ENCODE measurements at regions not wholly inside any gene's neighbourhood (a gene's known extent, or its start where the extent isn't known, plus 50 kb on each side); places are given as distances from the start of the nearest gene placed in this dataset.

DNA sequence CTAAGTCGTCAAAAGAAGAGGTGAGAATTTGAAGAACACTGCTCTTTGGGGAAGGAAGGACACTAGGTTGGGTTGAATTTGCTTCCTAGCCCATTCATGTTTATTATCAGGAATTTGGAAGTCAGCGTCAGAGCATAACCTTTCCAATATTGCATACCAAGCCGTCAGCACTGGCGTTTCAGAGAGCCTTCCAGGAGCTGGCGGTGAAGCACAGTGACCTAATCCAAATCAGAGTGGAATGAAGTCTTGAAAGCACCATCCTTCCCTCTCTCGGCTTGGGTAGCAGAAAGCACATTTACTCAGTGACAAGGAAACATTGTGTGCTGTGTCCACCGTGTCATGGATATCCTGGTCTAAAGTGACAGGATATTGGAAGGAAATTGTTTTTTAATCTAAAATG lies 240.3 kb upstream of the PELI2 start:
- TF ChIP-seq CTCF (IDR thresholded peaks at IDR 0.05; ENCODE audit: extremely low read depth in 1 of 2, insufficient read depth in 1 of 2, low read depth in 1 of 2, low read length in 2 of 2) (no peak), MAX (IDR thresholded peaks at IDR 0.05; ENCODE audit: insufficient read depth, insufficient read length) (no peak), POLR2A (IDR thresholded peaks at IDR 0.05; ENCODE audit: low read depth, low read length) (no peak), EZH2 (IDR thresholded peaks at IDR 0.05; ENCODE audit: borderline replicate concordance, low read depth, low read length, severe bottlenecking) (no peak), FOS (IDR thresholded peaks at IDR 0.05; ENCODE audit: borderline replicate concordance, insufficient read depth, low read length) (no peak), GATA2 (IDR thresholded peaks at IDR 0.05; ENCODE audit: insufficient read depth, insufficient read length, low read depth, low read length) (no peak)
